ENCODE measurements at regions not wholly inside any gene's neighbourhood (a gene's known extent, or its start where the extent isn't known, plus 50 kb on each side); places are given as distances from the start of the nearest gene placed in this dataset.

DNA sequence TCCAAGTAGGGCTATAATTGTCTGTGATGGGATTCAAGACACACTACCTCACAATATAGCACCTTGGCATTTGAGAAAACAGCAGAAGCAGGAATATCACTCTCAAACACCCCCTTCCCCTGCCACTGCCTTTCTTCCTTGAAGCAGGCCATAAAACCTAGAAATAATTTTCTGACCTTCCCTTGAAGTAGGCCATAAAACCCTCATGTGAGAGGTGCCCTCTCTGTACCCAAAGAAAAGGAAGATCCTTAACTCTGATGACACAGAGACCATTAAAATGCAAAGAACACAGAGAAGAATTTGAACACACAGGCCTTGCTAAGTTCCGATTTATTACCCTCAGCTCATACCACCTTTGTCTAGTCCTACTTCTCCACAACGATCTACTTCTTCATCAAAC is 631.7 kb upstream of the CADM1 start:
- in situ Hi-C loops (cut with MboI; ENCODE audit: low sequenced_read_pairs), result no loop called here

DNA sequence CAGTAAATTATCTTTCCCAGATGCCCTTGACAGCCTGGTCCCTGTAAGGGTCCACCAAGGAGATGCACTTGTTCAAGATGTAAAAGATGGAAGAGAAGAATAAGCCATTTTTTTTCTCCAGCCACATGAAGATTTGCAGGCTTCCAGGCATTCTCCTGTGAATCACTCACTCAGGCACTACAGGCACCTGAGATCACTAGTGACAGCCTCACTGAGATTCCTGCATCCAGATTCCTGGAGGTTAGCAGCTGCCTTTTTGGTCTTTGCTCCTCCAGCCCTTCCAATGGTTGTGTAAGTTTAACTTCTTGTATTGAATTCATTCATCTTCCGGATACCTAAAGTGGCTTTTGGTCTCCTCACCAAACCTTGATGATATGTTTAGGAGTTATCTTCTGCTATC is 630.2 kb upstream of the CADM1 start:
- in situ Hi-C loops (cut with MboI; ENCODE audit: low sequenced_read_pairs), result no loop called here

DNA sequence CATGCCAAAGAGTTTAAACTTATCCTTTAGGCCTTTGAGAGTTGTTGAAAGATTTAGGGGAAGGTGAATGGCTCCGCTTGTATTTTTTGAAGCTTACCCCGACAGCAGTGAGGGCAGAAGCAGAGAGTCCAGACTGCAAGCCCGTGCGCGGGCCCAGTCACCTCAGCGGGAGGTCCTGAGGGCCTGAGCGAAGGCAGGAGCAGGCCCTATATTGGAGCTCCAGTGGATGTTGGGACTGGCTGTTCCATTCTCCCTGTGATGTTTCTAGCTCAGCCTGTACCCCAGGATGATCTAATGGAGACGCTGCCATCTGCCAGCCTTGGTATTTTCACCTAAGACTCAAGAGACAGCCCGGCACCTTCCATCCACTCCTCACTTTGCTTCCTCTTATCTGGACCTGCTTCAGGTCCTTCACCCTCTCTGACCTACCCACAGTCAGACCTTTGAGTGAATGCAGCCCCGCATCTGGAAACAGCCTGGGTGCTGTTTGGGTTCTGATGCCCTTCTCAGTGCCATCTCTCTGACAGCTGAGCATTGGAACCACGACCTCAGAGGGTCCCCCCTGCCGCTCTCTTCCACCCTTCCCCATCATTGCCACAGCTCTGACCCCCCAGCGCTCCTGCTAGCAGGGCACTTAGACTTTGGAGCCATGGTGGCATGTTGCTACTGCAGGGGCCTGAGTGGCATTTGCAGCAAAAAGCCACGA is 628.2 kb upstream of the CADM1 start:
- in situ Hi-C loops (cut with MboI; ENCODE audit: low sequenced_read_pairs), result no loop called here

DNA sequence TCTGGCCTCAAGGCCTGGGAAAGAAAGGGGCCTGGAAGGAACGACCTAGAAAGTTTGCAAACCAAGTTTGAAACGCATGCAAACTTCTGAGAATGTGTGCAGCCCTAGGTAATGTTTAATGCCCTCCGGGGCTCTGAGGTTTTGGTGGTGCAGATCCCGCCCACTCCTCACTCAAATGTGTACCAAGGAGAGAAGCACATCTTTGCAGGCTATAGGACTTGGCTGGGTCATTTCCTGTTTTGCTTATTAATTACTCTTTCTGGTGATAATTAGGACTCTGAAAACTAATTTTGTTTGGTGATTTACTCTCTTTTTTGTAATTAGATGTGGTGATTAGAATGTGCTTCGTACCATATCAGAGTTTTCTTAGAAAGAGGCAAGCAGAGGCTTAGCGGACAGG is 625.9 kb upstream of the CADM1 start:
- in situ Hi-C loops (cut with MboI; ENCODE audit: low sequenced_read_pairs), result no loop called here

GRCh38 chr11:116129456-116129855 is 625.2 kb upstream of the CADM1 start:
- in situ Hi-C loops (cut with MboI; ENCODE audit: low sequenced_read_pairs), result no loop called here

DNA sequence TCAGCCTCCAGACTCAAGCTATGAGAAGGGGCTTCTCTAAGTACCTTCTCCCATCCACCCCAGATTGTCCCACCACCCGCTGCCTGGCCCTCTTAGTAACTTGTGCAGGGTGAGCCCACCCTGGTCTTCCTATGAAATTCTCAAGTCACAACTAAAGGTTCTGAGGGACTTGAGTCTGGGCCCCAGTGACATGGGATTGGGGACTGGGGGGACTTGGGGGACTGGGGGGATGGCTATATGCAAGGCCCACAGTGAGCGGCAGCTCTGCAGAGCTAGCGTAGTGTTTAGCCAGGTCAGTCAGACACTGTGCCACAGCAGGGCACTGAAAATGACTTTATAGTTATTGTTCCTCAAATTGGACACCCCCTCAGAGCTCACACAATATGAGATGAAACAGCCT is 622.3 kb upstream of the CADM1 start:
- in situ Hi-C loops (cut with MboI; ENCODE audit: low sequenced_read_pairs), result no loop called here

DNA sequence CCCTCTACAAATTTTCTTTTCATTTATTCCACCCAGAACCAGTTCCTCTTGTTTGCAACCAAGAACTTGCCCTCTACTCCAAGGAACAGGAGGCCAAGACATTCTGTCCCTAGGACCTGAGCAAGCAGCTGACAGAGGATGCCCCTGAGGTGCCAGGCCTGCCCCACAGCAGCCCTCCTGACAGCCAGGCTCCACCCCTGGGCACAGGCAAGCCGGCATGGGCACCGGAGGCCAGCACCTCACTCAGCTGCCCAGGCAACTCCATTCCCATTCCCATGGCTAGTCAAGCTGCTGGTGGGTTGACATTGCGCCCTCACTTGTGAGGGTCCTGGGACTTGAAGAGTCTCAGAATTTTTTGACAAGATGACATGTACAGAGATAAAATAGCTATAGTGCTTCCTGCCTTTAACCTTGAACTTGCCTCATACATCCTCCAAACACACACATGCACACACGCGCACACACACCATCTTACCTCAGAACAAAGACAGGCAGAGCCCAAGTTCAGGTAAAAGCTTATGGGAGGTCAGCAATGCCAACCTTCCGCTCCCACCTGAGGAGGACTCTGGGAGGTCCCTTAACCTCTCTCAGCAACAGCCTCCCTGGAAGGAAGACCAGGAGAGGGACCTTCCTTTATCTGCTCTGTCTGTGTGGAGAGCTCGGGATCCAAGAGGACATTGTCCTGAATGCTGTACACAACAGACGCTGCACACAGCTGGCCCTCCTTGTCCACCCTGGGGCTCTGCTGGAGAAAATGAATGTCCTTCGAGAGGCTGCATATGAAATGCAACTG is 620.9 kb upstream of the CADM1 start:
- in situ Hi-C loops (cut with MboI; ENCODE audit: low sequenced_read_pairs), result no loop called here

DNA sequence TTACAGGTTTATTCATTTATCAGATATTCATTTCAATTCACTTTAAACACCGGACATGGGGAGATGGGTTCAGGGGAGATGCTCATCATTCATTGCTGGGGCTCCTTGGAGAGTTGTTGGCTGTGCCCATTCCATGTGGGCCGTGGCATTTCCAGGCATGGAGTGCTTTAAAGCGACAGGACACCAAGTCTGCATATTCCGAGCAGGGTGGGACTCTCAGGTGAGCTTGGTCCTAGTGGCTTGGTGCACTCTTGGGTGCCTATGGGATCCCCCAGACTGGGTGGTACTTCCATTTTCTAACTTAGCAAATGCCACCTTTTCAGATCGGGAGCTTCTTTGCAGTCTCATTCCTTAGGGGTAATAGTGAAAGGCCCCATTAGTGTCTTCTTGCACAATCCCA is 619.5 kb upstream of the CADM1 start:
- in situ Hi-C loops (cut with MboI; ENCODE audit: low sequenced_read_pairs), result no loop called here

GRCh38 chr11:116122697-116123472 is 618.7 kb upstream of the CADM1 start:
- in situ Hi-C loops (cut with MboI; ENCODE audit: low sequenced_read_pairs), result no loop called here

DNA sequence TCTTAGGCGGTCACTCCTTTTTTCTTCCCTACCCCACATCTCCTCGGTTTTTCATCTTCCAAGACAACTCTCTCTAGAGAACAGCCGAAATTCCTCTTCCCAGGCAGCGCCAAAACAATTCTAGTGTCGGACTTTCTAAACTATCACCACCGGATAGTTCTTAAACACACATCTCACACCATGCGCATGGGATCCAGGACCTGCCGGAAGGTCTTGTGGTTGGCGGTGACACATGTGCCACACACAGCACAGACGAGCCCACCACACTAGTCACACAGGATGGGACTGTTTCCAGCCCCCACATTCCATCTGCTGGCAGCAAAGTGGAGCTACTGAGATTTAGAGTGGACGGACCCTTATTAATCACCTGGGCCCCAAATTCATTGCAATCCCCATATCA is 614.9 kb upstream of the CADM1 start:
- in situ Hi-C loops (cut with MboI; ENCODE audit: low sequenced_read_pairs), result no loop called here

- in situ Hi-C loops (cut with MboI; ENCODE audit: low sequenced_read_pairs), result no loop called here
Measured at GRCh38 chr11:116118138-116118470, 613.9 kb upstream of the CADM1 start.

GRCh38 chr11:116117331-116118137 is 613.3 kb upstream of the CADM1 start:
- in situ Hi-C loops (cut with MboI; ENCODE audit: low sequenced_read_pairs), result no loop called here

GRCh38 chr11:116115801-116116200 is 611.6 kb upstream of the CADM1 start:
- in situ Hi-C loops (cut with MboI; ENCODE audit: low sequenced_read_pairs), result no loop called here

- in situ Hi-C loops (cut with MboI; ENCODE audit: low sequenced_read_pairs), result no loop called here
Measured at GRCh38 chr11:116114198-116114651, 610.0 kb upstream of the CADM1 start.

DNA sequence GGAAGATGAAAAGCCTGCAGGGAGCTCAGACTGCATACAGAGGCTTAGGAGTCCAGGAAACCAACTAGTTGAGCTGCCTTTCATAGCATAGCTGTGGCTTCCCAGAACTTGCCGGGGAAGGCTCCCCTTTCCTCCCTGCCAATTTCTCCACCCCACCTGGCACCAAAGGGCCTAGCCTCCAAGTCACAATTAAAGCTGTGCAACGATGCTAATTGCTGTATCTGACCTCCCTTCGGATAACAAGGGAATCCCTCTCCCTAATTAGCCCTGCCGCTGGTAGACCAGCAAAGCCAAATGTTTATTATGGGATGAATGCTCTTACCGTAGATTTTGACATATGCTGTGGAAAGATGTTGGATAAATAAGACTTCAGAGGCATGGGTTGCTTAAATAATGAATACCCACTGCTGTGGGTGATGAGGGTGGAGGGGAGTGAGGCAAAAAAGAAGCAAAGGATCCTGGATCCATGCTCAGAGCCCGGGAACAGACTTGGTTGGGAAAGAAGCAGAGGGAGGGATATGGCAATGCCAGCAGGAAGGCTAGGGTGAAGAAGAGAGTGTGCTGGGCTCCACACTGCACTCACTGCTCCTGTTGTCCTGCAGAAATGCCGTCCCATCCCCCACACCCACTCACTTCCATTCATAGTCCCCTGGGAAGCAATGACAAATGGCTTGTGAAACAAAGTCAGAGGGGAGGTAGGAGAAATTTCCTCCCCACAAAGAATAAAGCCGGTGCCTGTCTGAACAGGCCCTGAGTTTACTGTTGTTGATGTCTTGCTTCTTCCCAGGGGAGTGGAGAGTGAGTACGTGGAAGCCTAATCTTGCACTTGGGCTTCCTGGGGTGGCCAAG is 608.1 kb upstream of the CADM1 start:
- in situ Hi-C loops (cut with MboI; ENCODE audit: low sequenced_read_pairs), result no loop called here

DNA sequence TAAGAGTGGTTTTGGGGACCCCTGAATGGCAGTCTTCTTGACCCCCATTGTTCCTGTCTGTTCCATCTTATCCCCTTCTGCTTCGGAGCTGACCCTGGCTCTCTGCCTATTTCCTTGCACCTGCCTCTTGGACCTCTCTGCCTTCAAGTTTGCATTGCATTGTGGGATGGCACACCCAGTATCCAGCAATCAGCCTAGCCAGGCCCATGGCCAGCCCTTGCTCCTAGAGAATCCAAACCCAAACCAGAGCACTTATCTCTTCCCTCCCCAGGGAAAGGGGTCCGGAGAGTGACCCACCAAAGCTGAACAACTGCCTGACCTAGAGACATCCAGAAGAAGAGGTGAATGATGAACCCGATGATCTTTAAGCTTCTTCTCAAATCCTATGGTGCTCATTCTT is 607.3 kb upstream of the CADM1 start:
- in situ Hi-C loops (cut with MboI; ENCODE audit: low sequenced_read_pairs), result no loop called here

- in situ Hi-C loops (cut with MboI; ENCODE audit: low sequenced_read_pairs), result no loop called here
Measured at GRCh38 chr11:116110802-116111201, 606.6 kb upstream of the CADM1 start.

GRCh38 chr11:116110356-116110755 is 606.1 kb upstream of the CADM1 start:
- in situ Hi-C loops (cut with MboI; ENCODE audit: low sequenced_read_pairs), result no loop called here

GRCh38 chr11:116109228-116109627 is 605.0 kb upstream of the CADM1 start:
- in situ Hi-C loops (cut with MboI; ENCODE audit: low sequenced_read_pairs), result no loop called here

DNA sequence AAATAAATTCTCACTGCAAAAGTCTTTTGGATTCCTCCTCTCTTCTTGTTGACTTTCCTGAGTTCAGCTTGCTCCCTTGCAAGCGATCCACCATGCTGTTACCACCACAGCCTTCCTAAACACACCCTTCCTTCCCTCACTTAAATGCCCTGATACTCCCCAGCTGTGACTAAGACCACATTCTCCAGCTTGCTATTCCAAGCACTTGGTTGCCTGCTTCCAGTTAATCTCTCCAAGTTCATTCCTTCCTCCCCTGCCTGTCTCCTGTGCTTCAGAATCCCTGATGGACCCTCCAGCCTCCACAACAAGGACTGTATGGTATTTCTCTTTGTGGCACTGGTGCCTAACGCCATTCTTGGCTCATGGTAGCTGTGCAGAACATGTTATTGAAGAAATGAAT is 603.9 kb upstream of the CADM1 start:
- in situ Hi-C loops (cut with MboI; ENCODE audit: low sequenced_read_pairs), result no loop called here

Measured in HL-60/S4 (cell line).